MCF 10A (cell line): ENCODE measurements at regions not wholly inside any gene's neighbourhood (a gene's known extent, or its start where the extent isn't known, plus 50 kb on each side); places are given as distances from the start of the nearest gene placed in this dataset.

Experiments used
- BruUV-seq: library from RNA; stranded (reverse); fragments of 400-500 nt; replicated peaks from 2 replicates; lab custom pipeline; 2021; lab: Mats Ljungman, UMichigan
- CTCF ChIA-PET: fragments of 300-600 bp; sonication (Branson Sonifier 250); formaldehyde crosslinking; extraction: SDS; loops from one replicate; lab custom pipeline; 2021; ENCODE audit warnings: antibody characterized with exemption, inconsistent platforms; lab: Yijun Ruan, JAX
- POLR2A ChIA-PET: fragments of 300-600, 350-650 bp; sonication (Branson Sonifier 250); formaldehyde crosslinking; extraction: SDS; loops from one replicate; lab custom pipeline; 2020; ENCODE audit warnings: antibody characterized with exemption, inconsistent platforms; lab: Yijun Ruan, JAX
- DNase-seq: peaks from one replicate; pipeline ENCODE4 v3.0.0-alpha.2; 2018; ENCODE audit not compliant: unreplicated experiment
- H3K27ac Mint-ChIP-seq: one replicate; pipeline ENCODE4 v1.8.0; 2022; ENCODE audit warnings: mild to moderate bottlenecking, low read depth, mixed read lengths; ENCODE audit not compliant: unreplicated experiment
- H3K27me3 Mint-ChIP-seq: one replicate; pipeline ENCODE4 v1.8.0; 2022; ENCODE audit warnings: mixed read lengths; ENCODE audit not compliant: insufficient read depth, unreplicated experiment
- H3K36me3 Mint-ChIP-seq: one replicate; pipeline ENCODE4 v1.8.0; 2022; ENCODE audit warnings: mild to moderate bottlenecking, moderate library complexity, mixed read lengths; ENCODE audit not compliant: insufficient read depth, unreplicated experiment
- H3K4me1 Mint-ChIP-seq: one replicate; pipeline ENCODE4 v1.8.0; 2022; ENCODE audit warnings: mixed read lengths; ENCODE audit not compliant: insufficient read depth, unreplicated experiment
- H3K4me3 Mint-ChIP-seq: one replicate; pipeline ENCODE4 v1.8.0; 2022; ENCODE audit warnings: mild to moderate bottlenecking, moderate library complexity, mixed read lengths; ENCODE audit not compliant: unreplicated experiment
- H3K9me3 Mint-ChIP-seq: one replicate; pipeline ENCODE4 v1.8.0; 2022; ENCODE audit warnings: mixed read lengths; ENCODE audit not compliant: unreplicated experiment
- CTCF ChIP-seq: fragments of 200-600 bp; IDR thresholded peaks from one replicate; pipeline ENCODE4 v1.8.0; 2022; ENCODE audit warnings: antibody characterized with exemption, mild to moderate bottlenecking; ENCODE audit not compliant: unreplicated experiment
- intact Hi-C: fragments of 100-400 bp; cut with micrococcal nuclease; formaldehyde crosslinking; loops from 2 replicates; pipeline ENCODE4 v1.14.1; 2022

- no peak overlapping the region for H3K27ac Mint-ChIP-seq
- ChIA-PET CTCF (no interaction called here), POLR2A (interaction anchor here (1.0 kb wide), 1 partner anchor 37 kb away, joined by 3 read pairs; no protein-coding TSS in a partner anchor)
- no peaks in the 10 kb centered on the region for H3K27me3 Mint-ChIP-seq
- no peak overlapping the region for H3K4me3 Mint-ChIP-seq
- TF ChIP-seq CTCF, result no peak
- H3K4me1 Mint-ChIP-seq, result peaks cover 12% of the 10 kb centered on the region
- no TSS peak for BruUV-seq
- no peaks in the 10 kb centered on the region for H3K9me3 Mint-ChIP-seq
- H3K36me3 Mint-ChIP-seq, result no peaks in the 10 kb centered on the region
- peak; percentile 30 for DNase-seq
- intact Hi-C loops, result no loop called here
Measured at GRCh38 chr21:17257784-17258183, 255.1 kb upstream of the CXADR start.

GRCh38 chr21:17264182-17264581 lies 248.7 kb upstream of the CXADR start:
- no peaks in the 10 kb centered on the region for H3K36me3 Mint-ChIP-seq
- intact Hi-C loops, result loop anchor here (10.0 kb wide), 1 partner anchor 1179 kb away; no protein-coding TSS in a partner anchor
- no peaks in the 10 kb centered on the region for H3K27me3 Mint-ChIP-seq
- ChIA-PET CTCF (interaction anchor here (0.5 kb wide), 1 partner anchor 131 kb away, joined by 4 read pairs; no protein-coding TSS in a partner anchor), POLR2A (no interaction called here)
- no peak for DNase-seq
- TF ChIP-seq CTCF, result no peak
- H3K4me1 Mint-ChIP-seq, result no peaks in the 10 kb centered on the region
- no peak overlapping the region for H3K27ac Mint-ChIP-seq
- H3K4me3 Mint-ChIP-seq, result no peak overlapping the region
- BruUV-seq, result no TSS peak
- H3K9me3 Mint-ChIP-seq, result no peaks in the 10 kb centered on the region

GRCh38 chr21:17269760-17270159 lies 243.1 kb upstream of the CXADR start:
- CTCF ChIA-PET, result interaction anchor here (0.6 to 2.6 kb wide), 20 partner anchors 15 to 1267 kb away, joined by 3 to 17 read pairs (median 3); no protein-coding TSS in a partner anchor
- intact Hi-C loops, result loop anchor here (1.0 to 10.0 kb wide), 5 partner anchors 225 to 1185 kb away; no protein-coding TSS in a partner anchor
- Mint-ChIP-seq H3K27ac (no peak overlapping the region), H3K27me3 (no peaks in the 10 kb centered on the region), H3K9me3 (no peaks in the 10 kb centered on the region), H3K4me1 (no peaks in the 10 kb centered on the region), H3K36me3 (peaks cover 5% of the 10 kb centered on the region), H3K4me3 (no peak overlapping the region)
- no peak for TF ChIP-seq CTCF
- no TSS peak for BruUV-seq
- DNase-seq, result no peak
- POLR2A ChIA-PET, result no interaction called here

GRCh38 chr21:17270229-17270628 lies 242.6 kb upstream of the CXADR start:
- intact Hi-C loops, result loop anchor here (1.0 to 10.0 kb wide), 4 partner anchors 225 to 938 kb away; no protein-coding TSS in a partner anchor
- BruUV-seq, result no TSS peak

More at GRCh38 chr21:17270229-17270628, 242.6 kb upstream of the CXADR start:
- H3K36me3 Mint-ChIP-seq, result peaks cover 5% of the 10 kb centered on the region
- DNase-seq, result peak; percentile 52
- H3K9me3 Mint-ChIP-seq, result no peaks in the 10 kb centered on the region
- peak; percentile 70 for TF ChIP-seq CTCF
- H3K4me3 Mint-ChIP-seq, result no peak overlapping the region
- ChIA-PET CTCF (interaction anchor here (0.6 to 2.6 kb wide), 17 partner anchors 8 to 1268 kb away, joined by 3 to 17 read pairs (median 3); no protein-coding TSS in a partner anchor), POLR2A (no interaction called here)
- no peaks in the 10 kb centered on the region for H3K27me3 Mint-ChIP-seq
- no peak overlapping the region for H3K27ac Mint-ChIP-seq
- H3K4me1 Mint-ChIP-seq, result no peaks in the 10 kb centered on the region
